H1 (cell line): ENCODE measurements at regions not wholly inside any gene's neighbourhood (a gene's known extent, or its start where the extent isn't known, plus 50 kb on each side); places are given as distances from the start of the nearest gene placed in this dataset.

Experiments used
- CTCF ChIA-PET: fragments of 300-600 bp; sonication (Branson Sonifier 250); formaldehyde crosslinking; loops from one replicate; lab custom pipeline; 2021; ENCODE audit not compliant: partially characterized antibody; lab: Charles Lee
- POLR2A ChIA-PET: fragments of 300-600 bp; sonication (Branson Sonifier 250); formaldehyde crosslinking; loops from one replicate; lab custom pipeline; 2021; ENCODE audit warnings: inconsistent platforms; ENCODE audit not compliant: partially characterized antibody; lab: Charles Lee
- DNase-seq, 2 experiments: peaks; one replicate each; pipeline versions ENCODE4 v3.0.0 to v3.0.0-alpha.2; 2010 to 2022; ENCODE audit warnings: low spot score in 2 of 2, low read depth in 1 of 2, mixed read lengths in 1 of 2
- FAIRE-seq: peaks from 2 replicates; lab custom pipeline; 2011; peaks lifted over from hg19 to GRCh38; lab: Jason Lieb, UNC
- H2AFZ ChIP-seq: 2 replicates; pipeline ENCODE4 v1.8.1; 2012; ENCODE audit warnings: low read length, inconsistent platforms
- H2AK5ac ChIP-seq: 2 replicates; pipeline ENCODE4 v1.6.1; 2013; ENCODE audit warnings: low read depth, low read length
- H2BK120ac ChIP-seq: replicated peaks from 2 replicates; pipeline ENCODE3; 2013; ENCODE audit warnings: low read depth, low read length, inconsistent platforms
- H2BK12ac ChIP-seq: 2 replicates; pipeline ENCODE4 v1.6.1; 2013; ENCODE audit warnings: low read depth, low read length
- H2BK15ac ChIP-seq: 2 replicates; pipeline ENCODE4 v1.6.1; 2013; ENCODE audit warnings: low read length
- H2BK20ac ChIP-seq: 2 replicates; pipeline ENCODE4 v1.6.1; 2013; ENCODE audit warnings: low read length
- H2BK5ac ChIP-seq: 2 replicates; pipeline ENCODE4 v1.6.1; 2013; ENCODE audit warnings: low read depth, low read length
- H3K14ac ChIP-seq: 2 replicates; pipeline ENCODE4 v1.6.1; 2013; ENCODE audit warnings: inconsistent platforms; ENCODE audit not compliant: insufficient read length
- H3K18ac ChIP-seq: 2 replicates; pipeline ENCODE4 v1.6.1; 2013; ENCODE audit warnings: low read length; ENCODE audit errors: extremely low read depth
- H3K23ac ChIP-seq: 2 replicates; pipeline ENCODE4 v1.6.1; 2013; ENCODE audit warnings: inconsistent platforms; ENCODE audit not compliant: insufficient read length
- H3K23me2 ChIP-seq: 2 replicates; pipeline ENCODE4 v1.6.1; 2013; ENCODE audit warnings: low read depth, low read length
- H3K27ac ChIP-seq: 2 replicates; pipeline ENCODE4 v1.6.1; 2011; ENCODE audit warnings: low read depth, low read length, inconsistent platforms
- H3K27me3 ChIP-seq, 4 experiments: replicated peaks in 1 of 4; 1 replicate in 1 of 4; 2 replicates in 3 of 4; pipeline versions ENCODE4 v1.6.1 to v1.8.1; 2011 to 2013; ENCODE audit warnings: low read length in 3 of 4, mild to moderate bottlenecking in 3 of 4, inconsistent platforms in 2 of 4, mixed read lengths in 2 of 4, moderate library complexity in 1 of 4; ENCODE audit not compliant: control insufficient read depth in 3 of 4, insufficient read depth in 3 of 4; ENCODE audit errors: extremely low read depth in 1 of 4
- H3K36me3 ChIP-seq, 4 experiments: 2 replicates each; pipeline versions ENCODE4 v1.6.1 to v1.8.1; 2011 to 2013; ENCODE audit warnings: mild to moderate bottlenecking in 4 of 4, low read length in 3 of 4, moderate library complexity in 2 of 4, control low read depth in 1 of 4, inconsistent platforms in 1 of 4; ENCODE audit not compliant: insufficient read depth in 4 of 4, control insufficient read depth in 2 of 4
- H3K4ac ChIP-seq: replicated peaks from 2 replicates; pipeline ENCODE3; 2013; ENCODE audit warnings: low read length, low read depth, mixed read lengths, inconsistent platforms; ENCODE audit not compliant: insufficient read length
- H3K4me1 ChIP-seq, 4 experiments: replicated peaks in 1 of 4; 1 replicate in 1 of 4; 2 replicates in 3 of 4; pipeline versions ENCODE4 v1.6.1 to v1.8.1; 2011 to 2013; ENCODE audit warnings: low read length in 3 of 4, inconsistent platforms in 2 of 4, mixed read lengths in 1 of 4; ENCODE audit not compliant: insufficient read depth in 4 of 4, control insufficient read depth in 3 of 4
- H3K4me2 ChIP-seq, 2 experiments: 2 replicates each; pipeline versions ENCODE4 v1.6.1 to v1.8.1; 2011 to 2013; ENCODE audit warnings: low read depth in 2 of 2, low read length in 2 of 2, control low read depth in 1 of 2, inconsistent platforms in 1 of 2, mild to moderate bottlenecking in 1 of 2; ENCODE audit not compliant: insufficient read depth in 1 of 2
- H3K4me3 ChIP-seq, 4 experiments: fragments of 200-600, 300-600 bp in 1 of 4; sonication (generic), shearing (Covaris generic), sonication (Bioruptor Twin) in 1 of 4; 2 replicates each; pipeline versions ENCODE4 v1.5.1 to v1.8.1; 2011 to 2016; ENCODE audit warnings: low read length in 4 of 4, low read depth in 3 of 4, control low read depth in 2 of 4, inconsistent platforms in 2 of 4, mild to moderate bottlenecking in 2 of 4, mixed read lengths in 1 of 4, moderate library complexity in 1 of 4; ENCODE audit not compliant: insufficient read depth in 2 of 4; ENCODE audit errors: extremely low read depth in 1 of 4
- H3K56ac ChIP-seq: replicated peaks from 2 replicates; pipeline ENCODE3; 2013; ENCODE audit warnings: low read depth, mild to moderate bottlenecking, mixed read lengths, low read length, inconsistent platforms; ENCODE audit not compliant: insufficient read length
- H3K79me1 ChIP-seq: 2 replicates; pipeline ENCODE4 v1.6.1; 2013; ENCODE audit warnings: low read depth, low read length, control low read depth
- H3K79me2 ChIP-seq, 2 experiments: 2 replicates each; pipeline versions ENCODE4 v1.6.1 to v1.8.1; 2012 to 2013; ENCODE audit warnings: low read length in 2 of 2, mild to moderate bottlenecking in 2 of 2, inconsistent platforms in 1 of 2; ENCODE audit not compliant: insufficient read depth in 2 of 2, control insufficient read depth in 1 of 2
- H3K9ac ChIP-seq, 4 experiments: replicated peaks in 1 of 4; 1 replicate in 1 of 4; 2 replicates in 3 of 4; pipeline versions ENCODE4 v1.6.1 to v1.8.1; 2011 to 2013; ENCODE audit warnings: low read depth in 3 of 4, low read length in 3 of 4, control low read depth in 2 of 4, mild to moderate bottlenecking in 2 of 4, moderate library complexity in 2 of 4, inconsistent platforms in 1 of 4; ENCODE audit errors: extremely low read depth in 1 of 4
- H3K9me3 ChIP-seq, 2 experiments: 2 replicates each; pipeline versions ENCODE4 v1.6.1 to v1.8.1; 2012 to 2013; ENCODE audit warnings: mild to moderate bottlenecking in 2 of 2, moderate library complexity in 2 of 2, control low read depth in 1 of 2, inconsistent platforms in 1 of 2, low read depth in 1 of 2, low read length in 1 of 2, mixed read lengths in 1 of 2; ENCODE audit not compliant: insufficient read depth in 2 of 2
- H4K20me1 ChIP-seq, 2 experiments: replicated peaks in 1 of 2; 2 replicates each; pipeline versions ENCODE3 to v1.8.1; 2011 to 2013; ENCODE audit warnings: inconsistent platforms in 2 of 2, low read length in 2 of 2, mild to moderate bottlenecking in 1 of 2; ENCODE audit not compliant: insufficient read depth in 2 of 2, control insufficient read depth in 1 of 2
- H4K5ac ChIP-seq: 2 replicates; pipeline ENCODE4 v1.6.1; 2013; ENCODE audit warnings: low read length, low read depth, mixed read lengths, inconsistent platforms; ENCODE audit not compliant: insufficient read length
- H4K8ac ChIP-seq: 2 replicates; pipeline ENCODE4 v1.8.0; 2013; ENCODE audit warnings: mild to moderate bottlenecking, moderate library complexity, low read length, inconsistent platforms; ENCODE audit not compliant: insufficient read depth; ENCODE audit errors: extremely low read depth
- H4K91ac ChIP-seq: replicated peaks from 2 replicates; pipeline ENCODE3; 2013; ENCODE audit warnings: low read length, mixed read lengths, inconsistent platforms; ENCODE audit not compliant: insufficient read length
- BRCA1 ChIP-seq: IDR thresholded peaks from 2 replicates; pipeline ENCODE4 v1.6.1; 2012; ENCODE audit warnings: low read depth, low read length, improper control_type of control experiment
- CEBPB ChIP-seq: IDR thresholded peaks from 2 replicates; pipeline ENCODE4 v1.6.1; 2012; ENCODE audit warnings: low read depth, low read length
- CREB1 ChIP-seq: IDR thresholded peaks from 2 replicates; pipeline ENCODE4 v1.6.1; 2012; ENCODE audit warnings: inconsistent platforms
- FOSL1 ChIP-seq: IDR thresholded peaks from 2 replicates; pipeline ENCODE4 v1.6.1; 2011; ENCODE audit warnings: mild to moderate bottlenecking, low read depth, low read length, moderate library complexity; ENCODE audit not compliant: insufficient read depth
- GTF2F1 ChIP-seq: IDR thresholded peaks from 2 replicates; pipeline ENCODE4 v1.6.1; 2012; ENCODE audit warnings: low read depth, low read length, improper control_type of control experiment, borderline replicate concordance
- JUND ChIP-seq: IDR thresholded peaks from 2 replicates; pipeline ENCODE4 v1.6.1; 2011; ENCODE audit warnings: mild to moderate bottlenecking, improper control_type of control experiment, low read length
- KDM1A ChIP-seq: fragments of 200-600, 300-600 bp; sonication (generic); IDR thresholded peaks from 2 replicates; pipeline ENCODE4 v1.7.1; 2016; ENCODE audit warnings: mild to moderate bottlenecking, low read length, borderline replicate concordance
- KDM4A ChIP-seq: IDR thresholded peaks from one replicate; pipeline ENCODE4 v1.7.1; 2012; ENCODE audit warnings: low read depth, mild to moderate bottlenecking, moderate library complexity, low read length, inconsistent platforms; ENCODE audit not compliant: severe bottlenecking
- MAX ChIP-seq: IDR thresholded peaks from 2 replicates; pipeline ENCODE4 v1.6.1; 2012; ENCODE audit warnings: inconsistent platforms
- NANOG ChIP-seq: IDR thresholded peaks from 2 replicates; pipeline ENCODE4 v1.6.1; 2011; ENCODE audit warnings: low read length, low read depth, mild to moderate bottlenecking, inconsistent platforms; ENCODE audit not compliant: insufficient read depth, poor library complexity, severe bottlenecking
- POLR2AphosphoS5 ChIP-seq: IDR thresholded peaks from 2 replicates; pipeline ENCODE4 v1.6.1; 2011; ENCODE audit warnings: low read depth, low read length
- RAD21 ChIP-seq, 2 experiments: IDR thresholded peaks in 1 of 2; conservative IDR thresholded peaks in 1 of 2; 2 replicates each; pipeline ENCODE4 v1.6.1; 2011; ENCODE audit warnings: low read depth in 2 of 2, low read length in 2 of 2, improper control_type of control experiment in 1 of 2, inconsistent platforms in 1 of 2, mild to moderate bottlenecking in 1 of 2, moderate library complexity in 1 of 2
- SP1 ChIP-seq: IDR thresholded peaks from 2 replicates; pipeline ENCODE4 v1.6.1; 2011; ENCODE audit warnings: low read depth, low read length
- SP2 ChIP-seq: IDR thresholded peaks from 2 replicates; pipeline ENCODE4 v1.6.1; 2012; ENCODE audit warnings: mild to moderate bottlenecking, low read length, inconsistent platforms
- SP4 ChIP-seq: IDR thresholded peaks from 2 replicates; pipeline ENCODE4 v1.6.1; 2012; ENCODE audit warnings: low read length, inconsistent platforms
- TAF1 ChIP-seq: IDR thresholded peaks from 2 replicates; pipeline ENCODE4 v1.6.1; 2011; ENCODE audit warnings: mild to moderate bottlenecking, low read depth, low read length
- WGBS, 2 experiments: shearing (Covaris generic) in 1 of 2; methylation state at CpG; one replicate each; pipeline versions ENCODE4 v1.1.6 to v1.1.7; 2013 to 2015; ENCODE audit warnings: low lambda C conversion rate in 2 of 2, mixed read lengths in 2 of 2, inconsistent platforms in 1 of 2, low coverage in 1 of 2, missing lambda C conversion rate in 1 of 2; ENCODE audit not compliant: insufficient replicate concordance in 2 of 2, insufficient coverage in 1 of 2, insufficient read length in 1 of 2; ENCODE audit errors: extremely low coverage in 1 of 2, missing lambda C conversion rate in 1 of 2; 5-methylcytosine and 5-hydroxymethylcytosine counted together

- Histone ChIP-seq H2AFZ (no peak overlapping the region; the same call in 1 of the 2 replicates), H3K23ac (no peak overlapping the region), H3K79me2 (no peaks in the 10 kb centered on the region), H3K4ac (no peak overlapping the region), H4K20me1 (no peaks in the 10 kb centered on the region), H3K27me3 (no peaks in the 10 kb centered on the region), H2BK20ac (no peak overlapping the region), H2BK15ac (no peak overlapping the region), H3K14ac (no peak overlapping the region), H4K8ac (no peak overlapping the region), H4K91ac (no peak overlapping the region), H3K4me1 (peaks cover 0 to 8% (median 1%) of the 10 kb centered on the region in 4 experiments; a peak in 2 of 7 replicates), H3K9me3 (no peaks in the 10 kb centered on the region; a peak in 2 of 4 replicates), H2BK120ac (no peak overlapping the region), H3K9ac (no peak overlapping the region), H4K5ac (no peak overlapping the region), H3K23me2 (no peaks in the 10 kb centered on the region), H3K4me2 (no peak overlapping the region), H3K4me3 (no peak overlapping the region), H3K27ac (no peak overlapping the region), H3K56ac (no peak overlapping the region), H2AK5ac (no peak overlapping the region), H2BK5ac (no peak overlapping the region), H3K18ac (no peak overlapping the region), H3K79me1 (no peaks in the 10 kb centered on the region), H3K36me3 (no peaks in the 10 kb centered on the region), H2BK12ac (no peak overlapping the region)
- 90% methylated on average over 3 of the region's 3 CpGs; no CpG with 5 or more reads in 1 of the 2 experiments for WGBS, 2 experiments
- DNase-seq, result no peak
- ChIA-PET CTCF (interaction anchor here (3.0 kb wide), 1 partner anchor 14 kb away, joined by 17 read pairs; no protein-coding TSS in a partner anchor), POLR2A (no interaction called here)
- FAIRE-seq, result no peak
- TF ChIP-seq NANOG (no peak), SP2 (no peak), SP1 (no peak), GTF2F1 (no peak), MAX (no peak), JUND (no peak), SP4 (no peak), CREB1 (no peak), RAD21 (IDR thresholded peaks at IDR 0.05 in 1 of 2, conservative IDR thresholded peaks at IDR 0.05 in 1 of 2; ENCODE audit: low read depth in 2 of 2, low read length in 2 of 2) (no peak), POLR2AphosphoS5 (no peak), BRCA1 (no peak), CEBPB (no peak), KDM4A (no peak), TAF1 (no peak), FOSL1 (no peak), KDM1A (no peak)
Measured at GRCh38 chr20:7361321-7361720, 578.9 kb downstream of the HAO1 start.
